GM12875 (cell line): ENCODE measurements at regions not wholly inside any gene's neighbourhood (a gene's known extent, or its start where the extent isn't known, plus 50 kb on each side); places are given as distances from the start of the nearest gene placed in this dataset.

Experiments
- H3K4me3 ChIP-seq: one replicate; pipeline ENCODE4 v1.5.1; 2011; ENCODE audit warnings: low read depth, low read length, control low read depth
- CTCF ChIP-seq: IDR thresholded peaks from 2 replicates; pipeline ENCODE4 v1.5.1; 2011; ENCODE audit warnings: low read depth, mild to moderate bottlenecking, control low read depth, inconsistent platforms, low read length, moderate library complexity, borderline replicate concordance; ENCODE audit not compliant: insufficient read depth

- no peak for TF ChIP-seq CTCF
- H3K4me3 ChIP-seq, result no peak overlapping the region
Measured at GRCh38 chr5:5941486-5941885, 436.9 kb downstream of the MED10 start.

- no peak for TF ChIP-seq CTCF
Measured at GRCh38 chr5:5939759-5940370, 438.5 kb downstream of the MED10 start.

GRCh38 chr5:5933651-5934050 lies 444.7 kb downstream of the MED10 start:
- no peak for TF ChIP-seq CTCF
- H3K4me3 ChIP-seq, result no peak overlapping the region

More at GRCh38 chr5:5939759-5940370, 438.5 kb downstream of the MED10 start:
- no peak overlapping the region for H3K4me3 ChIP-seq

GRCh38 chr5:5932824-5933223 lies 445.5 kb downstream of the MED10 start:
- no peak for TF ChIP-seq CTCF
- H3K4me3 ChIP-seq, result no peak overlapping the region

GRCh38 chr5:5930561-5930960 lies 447.8 kb downstream of the MED10 start:
- TF ChIP-seq CTCF, result no peak
- no peak overlapping the region for H3K4me3 ChIP-seq

- no peak overlapping the region for H3K4me3 ChIP-seq
- TF ChIP-seq CTCF, result no peak
Measured at GRCh38 chr5:5929291-5930020, 448.9 kb downstream of the MED10 start.

- H3K4me3 ChIP-seq, result no peak overlapping the region
- no peak for TF ChIP-seq CTCF
Measured at GRCh38 chr5:5925191-5925590, 453.2 kb downstream of the MED10 start.
